NCI-H82 (cell line): ENCODE measurements at regions not wholly inside any gene's neighbourhood (a gene's known extent, or its start where the extent isn't known, plus 50 kb on each side); places are given as distances from the start of the nearest gene placed in this dataset.

ENCODE experiments used
- DNase-seq: peaks from one replicate; lab custom pipeline; 2025; lab: John Stamatoyannopoulos, UW

DNA sequence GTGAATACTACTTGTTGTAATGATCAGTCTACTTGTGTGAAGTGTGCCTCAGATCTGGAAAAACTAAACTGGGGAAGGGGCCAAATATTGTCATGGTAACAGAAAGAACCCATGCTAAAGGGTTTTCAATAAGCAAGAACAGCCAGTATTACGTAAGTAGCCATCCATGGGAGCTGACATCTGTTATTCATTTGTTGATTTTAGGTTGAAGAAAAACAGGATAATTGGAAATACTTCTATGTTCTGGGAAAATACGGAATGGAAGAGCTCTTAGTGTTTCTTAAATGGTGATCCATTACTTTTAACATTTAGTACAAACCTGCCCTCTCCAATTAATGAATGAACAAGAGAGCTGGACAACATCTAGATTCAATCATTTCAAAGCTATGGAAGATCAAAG lies 485.8 kb downstream of the NTRK2 start:
- no peak for DNase-seq

DNA sequence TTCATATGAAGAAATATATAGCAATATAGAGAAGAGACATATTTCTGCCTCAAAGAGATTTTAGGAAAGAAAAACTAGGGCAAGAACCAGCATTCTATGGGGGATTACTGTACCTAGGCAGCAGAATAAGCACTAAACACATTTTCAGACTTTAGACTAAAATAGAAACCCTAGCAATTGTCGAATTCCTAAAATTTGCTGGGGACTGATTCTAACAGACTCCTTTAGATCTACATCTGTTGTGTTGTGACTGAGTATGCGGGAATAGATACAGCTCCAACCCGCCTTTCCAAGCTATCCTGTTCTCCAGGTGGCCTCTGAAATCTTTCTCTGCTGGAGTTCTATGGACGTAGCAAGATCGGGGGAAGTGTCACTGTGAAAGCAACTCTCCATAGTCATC lies 482.2 kb downstream of the NTRK2 start:
- DNase-seq: no peak

DNA sequence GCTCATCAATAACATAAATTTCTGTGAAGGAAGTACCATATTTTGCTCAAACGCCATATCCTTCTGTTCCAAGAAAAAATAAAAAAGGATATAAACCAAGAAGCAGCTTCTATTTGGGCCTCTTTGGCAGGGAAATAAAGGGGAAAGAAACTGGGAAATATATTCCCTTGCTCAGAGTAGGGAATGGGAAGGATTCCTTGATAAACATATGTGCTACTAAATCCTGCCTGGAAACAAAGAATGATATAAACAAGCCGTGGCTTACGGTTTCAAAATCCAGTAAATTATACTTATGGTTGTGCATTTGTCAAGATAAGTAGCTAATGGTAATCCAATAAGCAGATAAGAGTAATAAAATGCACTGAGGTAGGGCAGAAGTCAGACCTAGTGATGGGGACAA lies 481.6 kb downstream of the NTRK2 start:
- DNase-seq: peak; percentile 90

DNA sequence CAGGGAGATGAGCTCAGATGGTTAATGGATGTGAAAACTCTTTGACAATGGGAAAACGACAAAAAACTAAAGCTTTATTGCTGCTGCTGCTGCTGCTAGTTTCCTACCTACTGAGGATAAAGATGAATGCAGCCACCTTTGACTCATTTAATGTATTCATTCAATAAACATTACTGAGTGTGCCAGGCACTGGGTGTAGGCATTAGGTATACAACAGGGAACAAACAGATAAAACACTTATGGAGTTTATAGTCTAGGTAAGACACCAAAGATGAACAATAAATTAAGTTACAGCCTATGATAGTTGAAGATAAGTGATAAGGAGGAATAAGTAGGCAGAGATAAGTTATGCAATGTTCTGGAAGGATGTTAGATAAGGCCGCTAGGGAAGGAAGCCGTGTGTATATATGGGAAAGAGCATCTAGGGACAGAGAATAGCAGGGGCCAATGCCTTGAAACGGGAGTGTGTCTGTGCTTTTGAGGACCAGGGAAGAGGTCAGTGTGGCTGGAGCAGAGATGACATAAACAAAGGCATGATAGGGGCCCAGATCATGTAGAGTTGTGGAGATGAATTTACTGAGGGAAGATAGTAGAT lies 477.6 kb downstream of the NTRK2 start:
- no peak for DNase-seq

DNA sequence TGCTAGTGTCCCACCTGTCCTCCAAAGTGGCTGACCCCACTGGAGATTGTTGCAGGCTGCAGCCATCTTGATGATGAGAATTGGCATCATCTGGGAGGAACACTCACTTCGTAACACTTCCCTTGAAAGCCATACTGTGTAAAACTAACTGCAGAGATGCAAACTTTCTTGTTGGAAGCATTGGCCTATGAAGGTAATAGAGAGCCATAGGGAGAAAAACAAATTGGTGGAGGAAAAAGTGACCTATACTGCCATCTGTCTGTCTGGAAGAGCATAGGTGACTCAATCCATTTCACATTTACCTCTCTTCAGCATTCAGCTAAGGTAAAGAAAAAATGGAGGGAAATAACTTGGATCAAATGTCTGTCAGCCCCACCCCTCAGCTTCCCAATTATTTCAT lies 473.4 kb downstream of the NTRK2 start:
- peak; percentile 35 for DNase-seq

DNA sequence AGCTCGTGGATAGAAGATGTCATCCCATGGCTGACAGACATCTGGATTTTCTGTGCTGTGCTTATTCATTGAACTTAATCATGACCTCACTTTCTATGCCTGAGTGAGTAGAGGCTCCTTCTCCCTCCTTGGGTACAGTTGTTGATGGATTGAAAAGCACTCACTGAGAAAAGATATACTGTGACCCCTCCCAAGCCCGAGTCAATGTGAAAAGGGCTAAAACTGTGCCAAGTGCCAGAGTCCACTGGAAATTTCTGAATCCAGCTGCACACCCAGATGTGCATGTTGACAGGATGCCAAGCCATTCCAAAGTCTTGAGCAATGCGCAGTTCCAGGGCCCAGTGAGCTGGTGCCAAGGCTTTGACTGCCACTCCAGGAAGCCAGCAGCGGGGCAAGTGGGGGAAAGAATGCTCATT lies 473.0 kb downstream of the NTRK2 start:
- no peak for DNase-seq

DNA sequence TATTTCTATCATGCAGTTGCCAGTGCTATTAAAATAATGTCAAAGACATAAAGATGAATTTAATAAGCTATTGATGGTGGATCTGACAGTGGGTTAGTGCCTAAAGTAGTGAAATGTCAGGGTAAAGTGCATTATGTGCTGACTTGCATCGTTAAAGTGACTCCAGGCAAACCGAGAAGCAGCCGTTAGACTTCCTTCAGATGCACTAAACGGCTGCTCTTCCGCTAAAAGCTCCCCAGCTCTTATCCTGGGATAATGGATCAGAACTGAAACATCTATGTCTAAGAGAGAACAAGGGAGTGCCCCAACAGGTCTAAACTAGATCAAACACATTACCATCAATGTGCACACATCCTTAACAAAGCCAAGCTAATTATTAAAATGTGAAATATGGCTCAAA lies 468.2 kb downstream of the NTRK2 start:
- DNase-seq: no peak

DNA sequence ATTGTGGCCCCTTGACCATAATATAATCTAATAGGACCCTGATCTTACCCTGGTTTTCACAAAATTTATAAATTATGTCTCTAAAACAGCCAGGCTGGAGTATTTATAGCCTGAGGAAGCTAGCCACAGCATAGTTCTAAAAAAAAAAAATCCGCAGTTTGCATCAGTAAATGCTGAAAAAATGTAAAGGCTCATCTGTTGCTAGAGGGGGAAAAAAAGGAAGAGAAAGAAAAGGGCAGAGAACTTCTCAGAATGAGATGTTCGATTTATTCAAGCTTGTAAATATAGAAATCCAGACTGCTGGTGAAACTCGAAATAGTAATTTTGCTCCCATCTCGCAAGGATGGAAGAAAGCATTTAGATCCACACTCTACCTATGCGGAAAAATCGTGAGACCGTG lies 467.5 kb downstream of the NTRK2 start:
- DNase-seq: no peak

DNA sequence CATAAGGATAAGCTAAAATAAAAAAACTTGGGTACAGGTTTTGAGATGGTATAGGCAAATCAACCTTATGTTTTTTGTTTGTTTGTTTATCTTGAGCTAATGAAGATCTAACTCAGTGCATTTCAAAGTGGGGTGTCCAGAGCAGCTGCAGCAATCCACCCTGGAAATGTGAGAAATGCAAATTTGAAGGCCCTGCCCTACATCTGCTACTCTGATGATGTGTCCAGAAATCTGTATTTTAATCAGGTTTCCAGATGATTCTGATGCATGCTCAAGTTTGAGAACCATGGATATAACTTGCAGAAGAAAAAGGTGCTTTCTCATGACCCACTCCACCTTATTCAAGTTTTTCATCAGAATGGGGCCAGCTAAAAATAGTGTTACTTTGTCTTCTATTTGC lies 467.0 kb downstream of the NTRK2 start:
- no peak for DNase-seq

DNA sequence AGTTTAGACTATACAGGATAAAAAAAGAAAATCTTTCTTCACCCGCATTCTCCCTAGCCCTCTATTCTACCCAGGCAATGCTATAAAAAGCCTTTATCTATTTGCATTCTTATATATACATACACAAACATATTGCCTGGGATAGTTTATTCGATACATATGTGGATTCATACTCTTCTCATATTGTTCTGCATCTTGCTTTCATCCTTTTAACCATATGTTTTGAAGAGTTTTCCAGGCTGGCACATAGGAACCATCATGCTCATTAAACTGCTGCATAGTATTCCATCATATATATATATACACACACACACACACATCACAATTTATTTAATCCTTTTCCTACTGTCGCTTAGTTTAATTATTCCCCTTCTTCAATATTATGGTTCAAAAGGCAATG lies 461.2 kb downstream of the NTRK2 start:
- no peak for DNase-seq

DNA sequence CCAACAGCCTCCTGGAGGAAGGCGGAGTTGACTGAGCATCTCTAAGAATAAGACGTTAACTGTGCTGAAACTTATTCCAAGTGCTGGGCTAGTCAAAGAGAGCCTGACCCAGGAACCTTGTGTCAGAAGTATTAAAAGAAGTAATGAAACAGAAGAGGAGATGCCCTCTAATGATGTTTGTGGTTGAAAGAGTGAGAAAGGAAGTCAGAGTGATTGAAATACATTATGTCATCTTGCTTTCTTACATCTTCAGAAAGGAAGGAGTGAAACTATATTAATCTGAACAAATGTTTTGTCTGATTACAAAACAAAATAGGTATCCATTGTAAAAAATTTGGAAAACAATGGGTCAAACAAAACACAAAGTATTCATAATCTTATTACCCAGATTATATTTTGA lies 460.7 kb downstream of the NTRK2 start:
- DNase-seq: no peak

DNA sequence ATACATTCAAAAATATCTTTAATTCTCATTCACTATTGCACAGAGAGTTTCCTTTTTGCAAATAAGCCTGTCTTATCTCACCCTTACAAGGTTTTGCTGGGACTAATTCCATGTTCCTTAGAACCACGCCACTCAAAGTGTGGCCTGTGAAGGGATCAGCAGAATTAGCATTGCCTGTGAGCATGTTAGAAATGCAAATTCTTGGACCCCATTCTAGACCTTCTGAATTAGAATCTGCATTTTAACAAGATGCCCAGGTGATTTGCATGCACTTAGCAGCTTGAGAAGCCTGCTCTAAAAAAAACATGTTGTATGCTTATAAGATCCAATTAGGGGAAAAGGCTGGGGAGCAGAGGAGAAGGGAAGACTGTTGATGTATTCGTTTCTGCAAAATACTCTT lies 460.0 kb downstream of the NTRK2 start:
- peak; percentile 57 for DNase-seq

DNA sequence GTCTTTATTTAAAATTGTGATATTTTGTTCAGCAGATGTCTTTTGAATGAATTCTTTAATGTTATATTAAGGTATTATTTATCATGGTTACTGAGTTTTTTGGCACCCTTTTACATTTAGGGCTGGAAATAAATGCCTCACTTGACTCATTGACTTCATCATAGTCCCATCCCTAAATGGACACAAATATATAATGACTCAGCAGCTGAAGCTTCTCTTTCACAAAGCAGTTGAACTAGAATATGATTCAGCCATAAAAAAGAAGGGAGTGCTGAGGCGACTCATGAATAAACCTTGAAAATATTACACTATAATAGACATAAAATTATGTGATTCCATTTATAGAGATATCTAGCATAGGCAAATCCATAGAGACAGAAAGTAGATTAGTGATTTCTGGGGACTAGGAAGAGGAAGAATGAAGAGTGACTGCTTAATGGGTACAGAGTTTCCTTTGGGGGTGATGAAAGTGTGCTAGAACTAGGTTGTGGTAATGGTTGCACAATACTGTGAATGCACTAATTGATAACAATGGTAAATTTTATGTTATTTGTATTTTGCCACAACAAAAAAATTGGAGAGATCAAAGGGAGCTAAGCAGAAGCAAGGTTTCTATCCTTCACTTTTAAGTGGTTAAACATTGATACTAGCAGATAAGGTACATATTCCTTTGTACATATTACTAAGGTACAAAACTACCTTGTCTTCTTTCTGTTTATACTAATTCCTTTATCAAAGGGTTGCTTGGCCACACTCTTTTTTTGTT lies 449.6 kb downstream of the NTRK2 start:
- DNase-seq: no peak

DNA sequence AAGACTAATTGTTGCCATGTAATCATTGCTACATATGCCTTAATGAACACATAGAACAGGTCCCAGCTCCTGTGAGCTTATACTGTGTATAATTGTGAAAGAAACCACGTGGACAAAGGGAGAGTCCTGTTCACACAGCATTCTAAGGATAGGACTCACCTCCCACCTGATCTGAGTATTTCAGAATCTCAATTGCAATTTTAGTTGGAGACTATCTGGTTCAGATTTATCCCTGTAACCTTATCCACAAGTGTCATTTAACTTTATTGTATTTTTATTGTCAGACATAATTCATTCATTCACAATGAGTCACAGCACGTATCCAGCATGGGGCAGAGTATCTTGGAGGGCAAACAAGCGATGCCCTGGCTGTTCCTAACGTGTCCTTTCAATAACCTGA lies 448.3 kb downstream of the NTRK2 start:
- no peak for DNase-seq

DNA sequence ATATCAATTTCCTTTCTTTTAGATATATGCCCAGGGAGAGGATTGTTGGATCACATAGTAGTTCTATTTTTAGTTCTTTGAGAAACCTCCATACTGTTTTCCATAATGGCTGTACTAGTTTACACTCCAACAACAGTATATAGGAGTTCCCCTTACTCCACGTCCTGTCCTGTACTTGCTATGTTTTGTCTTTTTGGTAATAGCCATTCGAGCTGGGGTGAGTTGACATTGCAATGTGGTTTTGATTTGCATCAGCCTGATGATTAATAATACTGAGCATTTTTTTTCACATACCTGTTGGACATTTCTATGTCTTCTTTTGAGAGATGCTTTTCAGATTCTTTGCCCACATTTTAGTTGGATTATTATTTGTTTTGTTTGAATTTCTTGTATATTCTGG lies 445.9 kb downstream of the NTRK2 start:
- DNase-seq: no peak

DNA sequence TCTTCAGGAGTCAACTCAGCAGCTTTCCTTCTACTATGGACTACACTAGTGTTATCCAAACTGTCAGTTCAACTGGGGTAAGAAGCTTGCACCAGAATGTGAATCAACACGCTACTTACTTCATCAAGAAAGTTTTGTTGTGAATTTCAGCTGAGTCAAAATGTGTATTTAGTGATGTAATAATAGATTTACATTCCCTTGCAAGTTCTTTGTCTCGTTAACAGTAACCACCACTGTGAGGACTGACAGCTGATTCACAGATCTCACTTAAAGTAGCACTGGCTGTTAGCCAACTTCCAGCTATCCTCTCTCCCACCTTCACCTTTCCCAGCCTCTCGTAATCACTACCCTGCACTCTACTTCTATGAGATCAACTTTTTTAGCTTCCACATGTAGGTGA lies 445.3 kb downstream of the NTRK2 start:
- DNase-seq: no peak

DNA sequence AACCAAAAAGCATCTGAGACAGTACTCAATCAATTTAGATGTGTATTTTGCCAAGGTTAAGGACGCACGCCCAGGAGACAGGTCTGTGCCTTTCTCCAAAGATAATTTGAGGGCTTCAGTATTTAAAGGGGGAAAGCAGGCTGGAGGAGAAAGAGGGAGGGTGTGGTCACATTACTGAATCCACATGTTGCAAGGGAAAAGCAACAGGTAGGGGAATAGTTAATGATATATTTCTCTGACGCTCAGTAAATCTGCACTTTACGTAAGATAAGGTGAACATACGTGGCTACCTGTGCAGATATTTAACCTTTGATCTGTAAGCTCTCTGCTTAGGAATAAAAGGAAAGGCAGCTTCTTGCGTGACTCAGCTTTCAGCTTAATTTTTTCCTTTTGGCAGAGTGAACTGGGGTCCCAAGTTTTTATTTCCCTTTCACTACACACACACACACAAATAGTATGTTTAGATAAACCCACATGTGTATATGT lies 443.4 kb downstream of the NTRK2 start:
- no peak for DNase-seq

DNA sequence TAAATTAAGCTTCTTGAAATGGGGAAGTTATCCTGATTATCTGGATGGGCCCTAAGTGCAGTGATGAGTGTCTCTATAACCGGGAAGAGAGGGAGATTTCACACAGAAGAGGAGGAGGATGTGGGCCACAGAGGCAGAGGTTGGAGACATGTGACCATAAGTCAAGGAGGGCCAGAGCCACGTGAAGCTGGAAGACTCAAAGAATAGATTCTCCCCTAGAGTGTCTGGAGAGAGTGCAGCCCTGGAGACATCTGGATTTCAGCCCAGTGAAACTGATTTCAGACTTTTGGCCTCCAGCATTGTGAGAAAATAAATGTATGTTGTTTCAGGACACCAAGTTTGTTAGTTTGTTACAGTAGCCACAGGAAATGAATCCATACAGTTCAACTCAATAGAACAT lies 442.9 kb downstream of the NTRK2 start:
- DNase-seq: no peak

DNA sequence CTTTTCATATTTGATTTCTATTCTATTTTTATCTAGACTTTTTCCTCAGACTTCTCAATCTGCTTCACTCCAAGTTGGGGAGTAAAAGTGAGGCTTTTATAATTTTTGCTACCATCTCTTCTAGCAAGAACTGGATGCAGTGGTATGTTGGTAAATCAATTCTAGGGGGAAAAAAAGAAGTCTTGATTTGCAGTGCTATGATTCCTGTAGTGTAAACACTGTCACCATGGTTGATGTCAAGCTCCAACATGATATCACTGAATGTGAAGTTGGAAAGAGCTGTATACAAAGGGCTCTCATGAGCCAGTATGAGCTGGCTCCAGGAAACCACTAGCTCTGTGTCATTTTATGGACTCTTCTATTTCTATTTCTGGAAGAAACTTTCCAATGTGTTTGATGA lies 439.2 kb downstream of the NTRK2 start:
- no peak for DNase-seq

DNA sequence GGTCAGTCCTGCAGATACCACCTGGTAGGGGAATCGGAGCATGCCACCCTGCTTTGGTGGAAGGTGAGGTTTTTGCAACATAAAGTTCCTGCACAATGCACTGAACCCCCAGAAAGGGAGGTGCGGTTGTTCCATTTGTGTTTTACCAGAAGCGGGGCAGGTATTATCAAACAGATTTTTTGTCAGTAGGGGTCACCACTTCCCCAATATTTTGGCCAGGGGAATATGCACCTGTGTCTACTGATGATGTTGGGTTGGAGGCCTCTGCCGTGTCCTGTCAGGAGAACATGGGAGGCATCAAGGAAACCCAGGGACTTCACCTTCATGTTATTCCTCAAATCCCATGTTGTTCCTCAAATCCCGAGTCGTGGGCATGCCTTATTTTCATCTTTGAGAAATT lies 438.7 kb downstream of the NTRK2 start:
- DNase-seq: peak; percentile 19

DNA sequence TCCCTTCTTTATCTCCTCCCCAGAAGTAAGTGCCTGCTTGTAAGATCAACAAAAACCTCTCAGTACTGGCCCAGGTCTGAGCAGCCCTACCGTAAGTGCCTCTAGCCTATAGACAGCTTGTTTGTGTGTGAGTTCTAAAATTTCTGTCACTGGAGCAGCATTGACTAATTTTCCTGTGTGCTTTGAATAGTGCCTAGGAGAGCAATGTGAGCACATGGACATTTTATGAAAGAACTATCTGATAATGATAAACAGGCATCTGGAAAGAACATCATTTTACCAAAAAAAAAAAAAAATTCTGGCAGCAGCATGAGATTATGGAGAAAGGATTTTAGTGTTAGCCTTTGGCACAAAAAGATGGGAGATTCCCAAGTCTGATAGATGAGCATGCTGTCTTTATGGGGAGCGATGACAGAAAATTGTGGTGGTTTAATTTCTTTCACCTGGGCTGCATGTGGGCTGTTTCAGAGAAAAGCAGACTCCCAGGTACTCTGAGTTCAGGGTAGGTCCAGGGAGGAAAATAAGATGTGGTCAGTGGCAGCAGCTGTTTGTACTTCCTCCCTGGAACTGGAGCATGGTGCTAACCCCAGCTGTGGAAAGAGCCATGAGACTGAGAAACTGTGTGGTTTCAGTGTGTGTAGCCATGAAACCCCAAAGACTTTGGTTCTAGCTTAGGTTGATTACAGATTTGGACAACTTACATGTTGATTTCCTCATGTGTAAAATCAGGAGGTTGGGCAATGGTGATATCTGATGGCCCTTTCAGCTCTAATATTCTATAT lies 419.9 kb downstream of the NTRK2 start:
- no peak for DNase-seq

DNA sequence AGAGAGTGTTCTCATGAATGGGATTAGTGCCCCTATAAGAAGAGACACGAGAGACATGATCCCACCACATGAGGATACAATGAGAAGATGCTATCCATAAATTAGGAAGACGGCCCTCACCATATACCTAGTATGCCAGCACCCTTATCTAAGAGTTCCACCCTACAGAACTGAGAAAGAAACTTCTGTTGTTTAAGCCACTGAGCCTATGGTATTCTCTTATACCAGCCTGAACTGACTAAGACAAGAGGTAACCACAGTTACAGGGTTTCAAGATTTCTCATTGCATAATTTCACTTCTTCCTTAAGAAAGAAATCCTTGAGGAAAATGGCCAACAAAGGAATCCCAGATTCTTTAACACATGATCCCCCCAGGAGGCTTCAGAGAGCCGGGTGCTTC lies 412.4 kb downstream of the NTRK2 start:
- no peak for DNase-seq

DNA sequence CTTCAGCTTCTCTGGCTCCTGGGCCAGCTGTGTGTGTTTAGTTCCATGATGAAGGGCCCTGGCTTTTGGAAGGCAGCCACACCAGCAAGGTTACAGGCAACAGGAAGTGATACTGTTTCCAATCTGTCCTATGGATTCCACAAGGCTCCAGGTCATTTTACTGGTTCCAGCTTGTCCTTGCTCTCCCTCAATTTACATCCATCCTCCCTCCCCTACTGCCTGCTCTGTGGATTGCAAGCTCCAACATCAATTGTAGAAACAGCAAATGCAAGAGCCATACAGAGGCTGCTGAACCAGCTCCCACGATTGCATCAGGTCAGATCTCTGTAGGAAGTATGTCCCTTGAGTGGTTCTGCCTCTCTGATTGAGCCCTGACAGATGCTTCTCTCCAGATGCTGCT lies 409.8 kb downstream of the NTRK2 start:
- DNase-seq: no peak
